GM23338 (cell line): ENCODE measurements at regions not wholly inside any gene's neighbourhood (a gene's known extent, or its start where the extent isn't known, plus 50 kb on each side); places are given as distances from the start of the nearest gene placed in this dataset.

ENCODE experiments used
- ATAC-seq: fragments of 200-7000 bp; cut with Tn5 transposase; 3 replicates; pipeline ENCODE4 v1.9.1; 2020
- DNase-seq: peaks from one replicate; pipeline ENCODE4 v3.0.0-alpha.2; 2015; ENCODE audit warnings: low spot score
- H2AFZ ChIP-seq: fragments of 200-600 bp; sonication (generic); 2 replicates; pipeline ENCODE4 v1.8.0; 2016; ENCODE audit warnings: antibody characterized with exemption, mild to moderate bottlenecking, moderate library complexity
- H3F3A ChIP-seq: fragments of 200-600 bp; sonication (generic); replicated peaks from 2 replicates; pipeline ENCODE4 v1.8.0; 2017; ENCODE audit warnings: antibody characterized with exemption, mixed run types, low read depth
- H3K27ac ChIP-seq: fragments of 200-600 bp; sonication (generic); 2 replicates; pipeline ENCODE4 v1.6.1; 2016; ENCODE audit warnings: low read depth
- H3K27me3 ChIP-seq: fragments of 200-600 bp; sonication (generic); 2 replicates; pipeline ENCODE4 v1.8.0; 2016; ENCODE audit warnings: mild to moderate bottlenecking, mixed run types, moderate library complexity; ENCODE audit not compliant: insufficient read depth
- H3K36me3 ChIP-seq: fragments of 200-600 bp; sonication (generic); 2 replicates; pipeline ENCODE4 v1.8.0; 2016; ENCODE audit warnings: mild to moderate bottlenecking; ENCODE audit not compliant: insufficient read depth
- H3K4me1 ChIP-seq: fragments of 200-600 bp; sonication (generic); 2 replicates; pipeline ENCODE4 v1.8.0; 2016; ENCODE audit warnings: mild to moderate bottlenecking, moderate library complexity; ENCODE audit not compliant: insufficient read depth
- H3K4me2 ChIP-seq: fragments of 200-600 bp; sonication (generic); 2 replicates; pipeline ENCODE4 v1.7.1; 2017; ENCODE audit warnings: mixed run types
- H3K4me3 ChIP-seq: fragments of 200-600 bp; sonication (generic); 2 replicates; pipeline ENCODE4 v1.6.1; 2016; ENCODE audit warnings: mixed run types
- H3K79me2 ChIP-seq: fragments of 200-600 bp; sonication (generic); replicated peaks from 2 replicates; pipeline ENCODE4 v1.8.0; 2017; ENCODE audit warnings: mild to moderate bottlenecking; ENCODE audit not compliant: insufficient read depth
- H3K9me2 ChIP-seq: fragments of 200-600 bp; sonication (generic); 2 replicates; pipeline ENCODE4 v1.8.0; 2017; ENCODE audit not compliant: insufficient read depth
- H4K20me1 ChIP-seq: fragments of 200-600 bp; sonication (generic); replicated peaks from 2 replicates; pipeline ENCODE4 v1.8.0; 2017; ENCODE audit warnings: mild to moderate bottlenecking; ENCODE audit not compliant: insufficient read depth
- H3K27ac Mint-ChIP-seq: 2 replicates; pipeline ENCODE4 v1.8.0; 2020; ENCODE audit warnings: inconsistent platforms, mild to moderate bottlenecking, moderate library complexity, mixed read lengths
- H3K27me3 Mint-ChIP-seq: 3 replicates; pipeline ENCODE4 v1.8.0; 2022; ENCODE audit warnings: low read depth, mild to moderate bottlenecking, moderate library complexity, mixed read lengths, inconsistent platforms; ENCODE audit not compliant: insufficient read depth, poor library complexity
- H3K36me3 Mint-ChIP-seq: 3 replicates; pipeline ENCODE4 v1.8.0; 2021; ENCODE audit warnings: low read depth, mild to moderate bottlenecking, inconsistent platforms, moderate library complexity, mixed read lengths
- H3K4me1 Mint-ChIP-seq: 3 replicates; pipeline ENCODE4 v1.8.0; 2020; ENCODE audit warnings: mild to moderate bottlenecking, inconsistent platforms, mixed read lengths
- H3K4me3 Mint-ChIP-seq: 3 replicates; pipeline ENCODE4 v1.8.0; 2021; ENCODE audit warnings: moderate library complexity, mild to moderate bottlenecking, inconsistent platforms, mixed read lengths
- H3K9me3 Mint-ChIP-seq: 3 replicates; pipeline ENCODE4 v1.8.0; 2020; ENCODE audit warnings: moderate library complexity, mild to moderate bottlenecking, inconsistent platforms, mixed read lengths
- CREB1 ChIP-seq: fragments of 250-450 bp; sonication (Bioruptor Pico); IDR thresholded peaks from 2 replicates; pipeline ENCODE4 v1.5.0; 2020; ENCODE audit warnings: low read depth, mild to moderate bottlenecking, moderate library complexity
- EZH2 ChIP-seq: fragments of 200-600 bp; sonication (generic); IDR thresholded peaks from one replicate; pipeline ENCODE4 v1.8.0; 2017; ENCODE audit warnings: antibody characterized with exemption, mild to moderate bottlenecking, low read depth; ENCODE audit not compliant: unreplicated experiment
- POLR2AphosphoS5 ChIP-seq: IDR thresholded peaks from 2 replicates; pipeline ENCODE4 v1.6.1; 2016; ENCODE audit warnings: antibody characterized with exemption, low read depth
- ZNF114 ChIP-seq: fragments of 250-450 bp; sonication (Bioruptor Pico); IDR thresholded peaks from 2 replicates; pipeline ENCODE4 v1.5.0; 2020; ENCODE audit warnings: mild to moderate bottlenecking, moderate library complexity
- ZNF331 ChIP-seq: fragments of 250-450 bp; sonication (Bioruptor Pico); IDR thresholded peaks from 2 replicates; pipeline ENCODE4 v1.5.0; 2020; ENCODE audit warnings: low read depth, mild to moderate bottlenecking, moderate library complexity
- TF ChIP-seq, protein P1 (sequence below): IDR thresholded peaks from 2 replicates; pipeline ENCODE4 v1.6.1; 2016; ENCODE audit warnings: antibody characterized with exemption
- TF ChIP-seq, protein P2 (sequence below): IDR thresholded peaks from one replicate; pipeline ENCODE4 v1.6.1; 2018; ENCODE audit warnings: antibody characterized with exemption; ENCODE audit not compliant: unreplicated experiment

DNA sequence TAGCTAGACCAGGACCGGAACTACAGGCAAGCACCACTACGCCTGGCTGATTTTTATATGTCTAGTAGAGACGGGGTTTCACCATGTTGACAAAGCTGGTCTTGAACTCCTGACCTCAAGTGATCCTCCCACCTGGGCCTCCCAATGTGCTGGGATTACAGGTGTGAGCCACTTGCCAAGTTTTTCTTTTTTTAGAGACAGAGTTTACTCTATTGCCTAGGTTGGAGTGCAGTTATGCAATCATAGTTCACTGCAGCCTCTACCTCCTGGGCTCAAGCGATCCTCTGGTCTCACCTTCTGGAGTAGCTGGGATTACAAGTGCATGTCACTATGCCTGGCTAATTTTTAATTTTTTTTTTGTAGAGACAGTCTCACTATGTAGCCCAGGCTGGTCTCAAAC, 201.5 kb upstream of the TBX3 start:
- no peaks in the 10 kb centered on the region for H3K36me3 Mint-ChIP-seq
- no peak overlapping the region for H3K4me3 ChIP-seq
- H3K9me2 ChIP-seq: 0 out of 2 replicates have a peak, but pooled peaks cover 2% of the 10 kb centered on the region
- DNase-seq (no peak), ATAC-seq (no peak)
- no peaks in the 10 kb centered on the region for H3K27me3 ChIP-seq
- TF ChIP-seq, protein P1, sequence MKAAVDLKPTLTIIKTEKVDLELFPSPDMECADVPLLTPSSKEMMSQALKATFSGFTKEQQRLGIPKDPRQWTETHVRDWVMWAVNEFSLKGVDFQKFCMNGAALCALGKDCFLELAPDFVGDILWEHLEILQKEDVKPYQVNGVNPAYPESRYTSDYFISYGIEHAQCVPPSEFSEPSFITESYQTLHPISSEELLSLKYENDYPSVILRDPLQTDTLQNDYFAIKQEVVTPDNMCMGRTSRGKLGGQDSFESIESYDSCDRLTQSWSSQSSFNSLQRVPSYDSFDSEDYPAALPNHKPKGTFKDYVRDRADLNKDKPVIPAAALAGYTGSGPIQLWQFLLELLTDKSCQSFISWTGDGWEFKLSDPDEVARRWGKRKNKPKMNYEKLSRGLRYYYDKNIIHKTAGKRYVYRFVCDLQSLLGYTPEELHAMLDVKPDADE: no peak
- no peak for TF ChIP-seq ZNF114 (CRISPR knock-in tag)
- TF ChIP-seq ZNF331: no peak
- TF ChIP-seq, protein P2, sequence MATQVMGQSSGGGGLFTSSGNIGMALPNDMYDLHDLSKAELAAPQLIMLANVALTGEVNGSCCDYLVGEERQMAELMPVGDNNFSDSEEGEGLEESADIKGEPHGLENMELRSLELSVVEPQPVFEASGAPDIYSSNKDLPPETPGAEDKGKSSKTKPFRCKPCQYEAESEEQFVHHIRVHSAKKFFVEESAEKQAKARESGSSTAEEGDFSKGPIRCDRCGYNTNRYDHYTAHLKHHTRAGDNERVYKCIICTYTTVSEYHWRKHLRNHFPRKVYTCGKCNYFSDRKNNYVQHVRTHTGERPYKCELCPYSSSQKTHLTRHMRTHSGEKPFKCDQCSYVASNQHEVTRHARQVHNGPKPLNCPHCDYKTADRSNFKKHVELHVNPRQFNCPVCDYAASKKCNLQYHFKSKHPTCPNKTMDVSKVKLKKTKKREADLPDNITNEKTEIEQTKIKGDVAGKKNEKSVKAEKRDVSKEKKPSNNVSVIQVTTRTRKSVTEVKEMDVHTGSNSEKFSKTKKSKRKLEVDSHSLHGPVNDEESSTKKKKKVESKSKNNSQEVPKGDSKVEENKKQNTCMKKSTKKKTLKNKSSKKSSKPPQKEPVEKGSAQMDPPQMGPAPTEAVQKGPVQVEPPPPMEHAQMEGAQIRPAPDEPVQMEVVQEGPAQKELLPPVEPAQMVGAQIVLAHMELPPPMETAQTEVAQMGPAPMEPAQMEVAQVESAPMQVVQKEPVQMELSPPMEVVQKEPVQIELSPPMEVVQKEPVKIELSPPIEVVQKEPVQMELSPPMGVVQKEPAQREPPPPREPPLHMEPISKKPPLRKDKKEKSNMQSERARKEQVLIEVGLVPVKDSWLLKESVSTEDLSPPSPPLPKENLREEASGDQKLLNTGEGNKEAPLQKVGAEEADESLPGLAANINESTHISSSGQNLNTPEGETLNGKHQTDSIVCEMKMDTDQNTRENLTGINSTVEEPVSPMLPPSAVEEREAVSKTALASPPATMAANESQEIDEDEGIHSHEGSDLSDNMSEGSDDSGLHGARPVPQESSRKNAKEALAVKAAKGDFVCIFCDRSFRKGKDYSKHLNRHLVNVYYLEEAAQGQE: no peak
- H3K36me3 ChIP-seq: no peaks in the 10 kb centered on the region
- H3K27ac ChIP-seq: no peak overlapping the region
- no peaks in the 10 kb centered on the region for H3K27me3 Mint-ChIP-seq
- H4K20me1 ChIP-seq: no peaks in the 10 kb centered on the region
- no peak overlapping the region for H2AFZ ChIP-seq
- H3K79me2 ChIP-seq: no peaks in the 10 kb centered on the region
- H3K4me3 Mint-ChIP-seq: no peak overlapping the region
- peaks cover 4% of the 10 kb centered on the region; the same call in 2 of the 3 replicates for H3K4me1 Mint-ChIP-seq
- H3K27ac Mint-ChIP-seq: no peak overlapping the region
- H3K9me3 Mint-ChIP-seq: no peaks in the 10 kb centered on the region
- H3K4me2 ChIP-seq: no peak overlapping the region
- H3F3A ChIP-seq: no peaks in the 10 kb centered on the region
- H3K4me1 ChIP-seq: no peaks in the 10 kb centered on the region

GRCh38 chr12:114884575-114884974, 200.6 kb upstream of the TBX3 start:
- H3K36me3 Mint-ChIP-seq: no peaks in the 10 kb centered on the region
- Histone ChIP-seq H4K20me1 (no peaks in the 10 kb centered on the region), H3K9me2 (0 out of 2 replicates have a peak, but pooled peaks cover 2% of the 10 kb centered on the region), H3K27me3 (no peaks in the 10 kb centered on the region), H3K4me2 (no peak overlapping the region), H3K27ac (no peak overlapping the region), H3K4me3 (no peak overlapping the region), H3K79me2 (no peaks in the 10 kb centered on the region), H3K4me1 (no peaks in the 10 kb centered on the region), H3K36me3 (no peaks in the 10 kb centered on the region), H3F3A (no peaks in the 10 kb centered on the region), H2AFZ (no peak overlapping the region)
- H3K4me3 Mint-ChIP-seq: no peak overlapping the region
- H3K27ac Mint-ChIP-seq: no peak overlapping the region
- no peak for ATAC-seq
- H3K4me1 Mint-ChIP-seq: peaks cover 4% of the 10 kb centered on the region; the same call in 2 of the 3 replicates
- H3K27me3 Mint-ChIP-seq: no peaks in the 10 kb centered on the region
- DNase-seq: no peak
- no peak for TF ChIP-seq ZNF114 (CRISPR knock-in tag)
- H3K9me3 Mint-ChIP-seq: no peaks in the 10 kb centered on the region

- Mint-ChIP-seq H3K4me1 (peaks cover 4% of the 10 kb centered on the region; the same call in 2 of the 3 replicates), H3K4me3 (no peak overlapping the region), H3K36me3 (no peaks in the 10 kb centered on the region), H3K27me3 (no peaks in the 10 kb centered on the region), H3K27ac (no peak overlapping the region), H3K9me3 (no peaks in the 10 kb centered on the region)
- H2AFZ ChIP-seq: no peak overlapping the region
- DNase-seq (no peak), ATAC-seq (no peak)
- no peaks in the 10 kb centered on the region for H3F3A ChIP-seq
- H3K4me1 ChIP-seq: no peaks in the 10 kb centered on the region
- H4K20me1 ChIP-seq: no peaks in the 10 kb centered on the region
- H3K27ac ChIP-seq: no peak overlapping the region
- H3K36me3 ChIP-seq: no peaks in the 10 kb centered on the region
- TF ChIP-seq ZNF114 (CRISPR knock-in tag): no peak
- TF ChIP-seq POLR2AphosphoS5: no peak
- TF ChIP-seq ZNF331: no peak
- no peak for TF ChIP-seq CREB1 (CRISPR knock-in tag)
- TF ChIP-seq, protein P1: no peak
- no peak for TF ChIP-seq EZH2
- H3K27me3 ChIP-seq: no peaks in the 10 kb centered on the region
- H3K4me2 ChIP-seq: no peak overlapping the region
- H3K79me2 ChIP-seq: no peaks in the 10 kb centered on the region
- H3K9me2 ChIP-seq: 0 out of 2 replicates have a peak, but pooled peaks cover 2% of the 10 kb centered on the region
- H3K4me3 ChIP-seq: no peak overlapping the region
Observed at GRCh38 chr12:114882083-114882482, 198.1 kb upstream of the TBX3 start.
